C4-2B (cell line): ENCODE measurements at regions not wholly inside any gene's neighbourhood (a gene's known extent, or its start where the extent isn't known, plus 50 kb on each side); places are given as distances from the start of the nearest gene placed in this dataset.

Experiments used
- CTCF ChIP-seq: fragments of 450-650 bp; conservative IDR thresholded peaks from 2 replicates; pipeline ENCODE4 v1.5.1; 2017; ENCODE audit warnings: mild to moderate bottlenecking
- ZFX ChIP-seq: fragments of 450-650 bp; IDR thresholded peaks from 2 replicates; pipeline ENCODE4 v1.6.1; 2017

GRCh38 chr5:166880456-166880855 lies 1411.0 kb upstream of the WWC1 start:
- no peak for TF ChIP-seq CTCF
- no peak for TF ChIP-seq ZFX
